BJ (cell line): ENCODE measurements at regions not wholly inside any gene's neighbourhood (a gene's known extent, or its start where the extent isn't known, plus 50 kb on each side); places are given as distances from the start of the nearest gene placed in this dataset.

Experiments
- CTCF ChIA-PET: fragments of 350-600 bp; formaldehyde crosslinking; extraction: SDS; loops from one replicate; lab custom pipeline; 2021; ENCODE audit warnings: antibody characterized with exemption, inconsistent platforms; lab: Yijun Ruan, JAX
- POLR2A ChIA-PET: fragments of 300-600 bp; sonication (Branson Sonifier 250); formaldehyde crosslinking; extraction: SDS; loops from one replicate; lab custom pipeline; 2021; ENCODE audit warnings: antibody characterized with exemption; lab: Charles Lee
- DNase-seq: peaks from one replicate; pipeline ENCODE4 v3.0.0-alpha.2; 2011; ENCODE audit warnings: low read depth
- H3K27me3 ChIP-seq: 2 replicates; pipeline ENCODE4 v1.6.0; 2011; ENCODE audit warnings: low read length; ENCODE audit not compliant: control insufficient read depth, insufficient read depth
- H3K36me3 ChIP-seq: 2 replicates; pipeline ENCODE4 v1.5.1; 2011; ENCODE audit warnings: low read length; ENCODE audit not compliant: control insufficient read depth, insufficient read depth
- H3K4me3 ChIP-seq: 2 replicates; pipeline ENCODE4 v1.5.1; 2011; ENCODE audit warnings: low read depth, mild to moderate bottlenecking, control low read depth, low read length
- TF ChIP-seq, protein P1 (sequence below): IDR thresholded peaks from 2 replicates; pipeline ENCODE4 v1.5.1; 2011; ENCODE audit warnings: low read depth, mild to moderate bottlenecking, control low read depth, inconsistent platforms, low read length, moderate library complexity; ENCODE audit not compliant: insufficient read depth

DNA sequence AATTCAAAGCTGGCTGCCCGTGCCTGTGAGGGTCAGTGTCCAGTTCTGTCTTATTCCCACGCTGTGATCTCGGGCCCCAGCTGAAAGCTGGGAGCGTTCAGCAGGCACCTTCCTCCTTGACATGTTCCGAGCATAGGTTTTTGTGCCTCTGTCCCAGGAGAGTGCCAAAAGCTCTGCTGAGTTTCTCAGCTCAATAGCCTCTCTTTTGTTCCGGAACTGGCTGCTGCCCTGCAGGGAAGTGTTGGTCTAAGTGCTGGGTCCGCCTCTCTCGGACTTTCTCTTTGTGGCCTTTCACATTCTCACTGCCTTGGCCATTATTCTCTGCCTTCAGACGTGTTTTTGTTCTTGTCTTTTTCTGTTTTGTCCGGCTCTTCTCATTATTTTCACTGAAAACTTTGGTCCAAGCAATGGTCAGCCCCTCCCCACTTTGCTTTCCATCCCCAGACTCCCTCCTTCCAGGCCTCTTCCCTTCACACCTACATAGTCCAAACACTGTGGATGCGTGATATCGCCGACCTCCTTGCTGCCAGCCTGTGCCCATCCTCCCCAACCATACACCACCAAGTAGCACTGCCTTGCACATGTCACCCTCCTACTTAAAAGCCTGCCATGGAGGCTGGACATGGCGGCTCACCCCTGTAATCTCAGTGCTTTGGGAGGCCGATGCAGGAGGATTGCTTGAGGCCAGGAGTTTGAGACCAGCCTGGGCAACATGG lies 233.8 kb downstream of the RHOU start:
- H3K27me3 ChIP-seq = no peaks in the 10 kb centered on the region
- DNase-seq = no peak
- H3K36me3 ChIP-seq = no peaks in the 10 kb centered on the region
- TF ChIP-seq, protein P1, sequence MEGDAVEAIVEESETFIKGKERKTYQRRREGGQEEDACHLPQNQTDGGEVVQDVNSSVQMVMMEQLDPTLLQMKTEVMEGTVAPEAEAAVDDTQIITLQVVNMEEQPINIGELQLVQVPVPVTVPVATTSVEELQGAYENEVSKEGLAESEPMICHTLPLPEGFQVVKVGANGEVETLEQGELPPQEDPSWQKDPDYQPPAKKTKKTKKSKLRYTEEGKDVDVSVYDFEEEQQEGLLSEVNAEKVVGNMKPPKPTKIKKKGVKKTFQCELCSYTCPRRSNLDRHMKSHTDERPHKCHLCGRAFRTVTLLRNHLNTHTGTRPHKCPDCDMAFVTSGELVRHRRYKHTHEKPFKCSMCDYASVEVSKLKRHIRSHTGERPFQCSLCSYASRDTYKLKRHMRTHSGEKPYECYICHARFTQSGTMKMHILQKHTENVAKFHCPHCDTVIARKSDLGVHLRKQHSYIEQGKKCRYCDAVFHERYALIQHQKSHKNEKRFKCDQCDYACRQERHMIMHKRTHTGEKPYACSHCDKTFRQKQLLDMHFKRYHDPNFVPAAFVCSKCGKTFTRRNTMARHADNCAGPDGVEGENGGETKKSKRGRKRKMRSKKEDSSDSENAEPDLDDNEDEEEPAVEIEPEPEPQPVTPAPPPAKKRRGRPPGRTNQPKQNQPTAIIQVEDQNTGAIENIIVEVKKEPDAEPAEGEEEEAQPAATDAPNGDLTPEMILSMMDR = no peak
- POLR2A ChIA-PET = no interaction called here
- H3K4me3 ChIP-seq = no peak overlapping the region
- CTCF ChIA-PET = interaction anchor here (1.3 kb wide), 1 partner anchor 15 kb away, joined by 3 read pairs; no protein-coding TSS in a partner anchor

DNA sequence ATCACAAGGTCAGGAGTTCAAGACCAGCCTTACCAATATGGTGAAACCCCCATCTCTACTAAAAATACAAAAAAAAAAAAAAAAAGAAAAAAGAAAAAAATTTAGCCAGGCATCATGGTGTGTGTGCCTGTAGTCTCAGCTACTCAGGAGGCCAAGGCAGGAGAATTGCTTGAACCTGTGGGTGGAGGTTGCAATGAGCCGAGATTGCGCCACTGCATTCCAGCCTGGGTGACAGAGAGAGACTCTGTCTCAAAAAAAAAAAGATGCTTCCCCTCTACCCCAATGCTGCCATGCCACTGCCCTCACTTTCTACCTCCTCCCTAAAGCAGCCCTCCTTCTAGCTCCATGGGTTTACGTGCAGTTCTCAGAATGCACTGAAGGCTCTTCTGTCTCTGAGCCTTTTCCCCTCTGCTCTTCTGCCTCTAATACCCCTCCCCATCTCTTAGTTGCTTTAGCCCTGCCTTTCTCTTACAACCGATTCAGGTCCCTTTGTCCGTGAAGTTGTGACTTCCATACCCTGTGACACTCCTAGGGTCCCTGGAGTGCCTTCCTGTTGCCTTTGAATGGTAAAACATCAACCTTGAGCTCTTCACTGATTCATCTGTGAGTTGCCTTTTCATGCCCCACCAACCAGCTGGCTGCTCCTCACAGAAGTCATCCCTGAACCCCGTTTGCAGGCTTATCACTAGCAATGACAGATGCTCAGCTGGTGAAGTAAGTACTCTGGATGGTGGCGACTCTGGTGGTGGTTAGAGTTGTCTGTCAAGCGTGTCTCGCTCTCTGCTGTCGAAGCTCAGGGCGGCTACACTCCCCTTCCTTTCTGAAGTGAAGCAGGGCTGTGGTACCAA lies 234.9 kb downstream of the RHOU start:
- no peak for DNase-seq
- POLR2A ChIA-PET = no interaction called here
- Histone ChIP-seq H3K4me3 (no peak overlapping the region), H3K27me3 (no peaks in the 10 kb centered on the region; the same call in 1 of the 2 replicates), H3K36me3 (no peaks in the 10 kb centered on the region)
- CTCF ChIA-PET = interaction anchor here (1.3 kb wide), 1 partner anchor 14 kb away, joined by 3 read pairs; no protein-coding TSS in a partner anchor
- TF ChIP-seq, protein P1 = no peak

DNA sequence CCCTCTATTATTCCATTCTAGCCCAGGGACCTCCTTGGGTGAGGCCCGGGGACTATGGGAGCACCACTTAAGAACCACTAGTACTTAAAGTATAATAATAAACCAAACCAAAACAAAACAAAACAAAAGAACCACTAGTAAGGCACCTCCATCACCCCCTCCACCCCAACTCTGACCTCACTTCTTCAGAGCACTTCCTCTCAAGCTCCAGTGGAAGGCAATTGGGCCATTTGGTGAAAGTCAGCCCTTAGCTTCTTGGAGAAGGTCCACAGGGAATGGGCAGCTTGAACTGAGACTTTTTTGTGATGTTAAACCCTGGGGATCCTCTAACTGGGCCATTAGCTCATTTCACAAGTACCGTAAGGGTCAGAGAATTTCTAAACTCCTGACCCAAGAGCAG lies 237.3 kb downstream of the RHOU start:
- CTCF ChIA-PET = no interaction called here
- no peak overlapping the region for H3K4me3 ChIP-seq
- H3K36me3 ChIP-seq = no peaks in the 10 kb centered on the region
- TF ChIP-seq, protein P1 = no peak
- POLR2A ChIA-PET = no interaction called here
- DNase-seq = no peak
- no peaks in the 10 kb centered on the region; the same call in 1 of the 2 replicates for H3K27me3 ChIP-seq

DNA sequence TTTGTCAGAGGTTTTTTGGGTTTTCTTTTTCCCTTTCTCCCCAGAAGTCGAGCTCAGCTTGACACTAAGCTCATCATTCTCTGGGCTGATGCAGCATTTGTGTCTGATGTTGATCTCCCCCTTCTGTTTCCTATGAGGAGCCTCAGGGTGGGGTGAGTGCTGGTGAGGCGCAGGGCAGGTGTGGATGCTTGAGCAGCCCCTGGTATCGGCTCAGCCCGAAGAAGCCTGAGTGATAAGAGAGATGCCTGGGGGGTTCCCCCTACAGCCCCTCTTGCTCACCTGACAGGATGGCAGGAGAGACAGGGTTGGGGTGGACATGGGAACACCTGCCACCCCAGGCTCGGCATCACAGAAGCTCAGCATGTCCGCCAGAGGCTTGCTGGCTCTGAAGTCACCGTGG lies 239.0 kb downstream of the RHOU start:
- DNase-seq = no peak
- Histone ChIP-seq H3K36me3 (no peaks in the 10 kb centered on the region), H3K27me3 (no peaks in the 10 kb centered on the region; the same call in 1 of the 2 replicates), H3K4me3 (no peak overlapping the region)
- TF ChIP-seq, protein P1 = no peak
- POLR2A ChIA-PET = no interaction called here
- CTCF ChIA-PET = no interaction called here

DNA sequence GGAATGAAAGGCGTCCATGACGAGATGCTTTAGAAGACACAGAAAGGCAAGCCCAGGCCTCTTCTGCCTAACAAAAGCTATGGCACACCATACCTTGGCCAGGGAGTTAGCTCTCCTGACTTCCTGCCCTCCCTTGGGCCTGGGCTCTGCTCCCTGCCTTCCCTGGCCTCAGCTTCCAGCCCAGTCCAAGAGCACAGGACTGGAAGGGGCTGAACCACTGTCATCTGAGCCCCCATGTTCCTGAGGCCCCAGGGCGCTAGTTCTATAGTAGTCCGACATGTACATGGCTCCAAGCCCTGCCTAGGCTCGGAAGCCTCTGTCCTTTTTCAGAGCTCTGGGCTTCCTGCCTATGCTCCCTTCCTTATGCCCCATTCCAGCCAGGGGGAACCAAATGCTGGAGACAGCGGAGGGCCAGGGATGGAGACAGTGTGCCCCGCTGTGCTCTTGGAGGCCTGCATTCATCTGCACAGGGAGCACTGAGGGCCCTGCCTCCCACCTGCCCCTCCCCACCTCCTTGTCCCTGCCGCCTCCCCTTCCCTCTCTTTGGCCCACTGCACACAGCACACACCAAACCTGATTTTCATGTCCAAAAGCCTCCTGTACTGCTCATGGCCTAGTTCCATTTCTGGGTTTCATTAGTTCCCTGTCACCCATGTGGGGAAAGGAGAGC lies 240.1 kb downstream of the RHOU start:
- ChIA-PET POLR2A (no interaction called here), CTCF (no interaction called here)
- Histone ChIP-seq H3K36me3 (no peaks in the 10 kb centered on the region), H3K4me3 (no peak overlapping the region), H3K27me3 (no peaks in the 10 kb centered on the region; the same call in 1 of the 2 replicates)
- TF ChIP-seq, protein P1 = no peak
- no peak for DNase-seq
